Stimulated activated CD4-positive, alpha-beta T cell treated with anti-CD3 and anti-CD28 coated beads, Interleukin-12 subunit alpha, Interleukin-12 subunit beta, amount 100 ng/mL, for 48 hours (primary cell): ENCODE measurements at regions not wholly inside any gene's neighbourhood (a gene's known extent, or its start where the extent isn't known, plus 50 kb on each side); places are given as distances from the start of the nearest gene placed in this dataset.

Source experiments
- DNase-seq, 3 donors: peaks; one replicate each; pipeline ENCODE4 v3.0.0-alpha.2; 2020; ENCODE audit warnings: low read depth in 2 of 3, low spot score in 1 of 3

- DNase-seq, result no peak
These were observed 225.3 kb upstream of the LNX1 start for GRCh38 chr4:53816561-53816960.

DNA sequence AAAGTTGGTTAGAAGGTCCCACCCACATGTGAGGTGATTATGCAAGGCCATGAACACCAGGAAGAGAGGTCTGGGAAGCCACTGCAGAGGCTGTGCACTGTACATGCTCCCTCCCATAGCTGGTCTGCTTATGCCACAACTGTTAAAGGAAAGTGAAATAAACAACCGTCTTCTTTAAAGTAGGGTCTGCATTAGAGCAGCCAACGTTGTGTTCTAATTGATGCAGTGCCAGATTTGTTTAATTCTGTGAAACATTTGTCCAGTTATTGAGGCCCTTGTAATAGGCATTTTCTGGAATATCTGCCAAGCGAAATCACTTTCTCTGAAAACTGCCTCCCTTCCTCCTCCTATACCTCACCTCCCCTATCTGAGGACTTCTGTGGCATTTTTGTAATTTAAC, 224.0 kb upstream of the LNX1 start:
- no peak for DNase-seq

GRCh38 chr4:53813998-53814397, 222.7 kb upstream of the LNX1 start:
- no peak for DNase-seq

DNA sequence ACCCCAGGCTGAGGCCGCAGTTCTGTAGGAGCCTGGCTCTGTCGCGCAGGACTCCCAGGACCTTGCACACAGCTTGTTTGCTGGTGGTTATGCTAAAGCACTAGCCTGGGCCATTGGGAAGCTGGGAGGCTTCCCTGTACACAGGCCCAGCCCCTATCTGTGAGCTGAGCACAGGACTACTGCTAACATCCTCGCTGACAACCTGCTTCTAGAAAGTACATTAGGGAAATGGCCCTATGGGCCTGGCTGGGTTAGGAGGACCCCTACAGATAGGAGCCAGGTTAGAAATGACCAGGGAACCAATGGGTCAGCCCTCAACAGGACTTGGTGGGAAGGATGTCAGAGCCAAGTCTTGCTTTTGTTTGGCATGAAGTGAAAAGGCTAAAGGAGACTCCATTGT, 219.4 kb upstream of the LNX1 start:
- no peak for DNase-seq

GRCh38 chr4:53809816-53810215, 218.5 kb upstream of the LNX1 start:
- DNase-seq, result no peak

GRCh38 chr4:53805291-53805690, 214.0 kb upstream of the LNX1 start:
- DNase-seq, result no peak

GRCh38 chr4:53804719-53805118, 213.4 kb upstream of the LNX1 start:
- DNase-seq, result peak in 2 of 3 donors; percentile 2 to 6

GRCh38 chr4:53802500-53802899, 211.2 kb upstream of the LNX1 start:
- no peak for DNase-seq

GRCh38 chr4:53801373-53801772, 210.1 kb upstream of the LNX1 start:
- DNase-seq, result no peak

DNA sequence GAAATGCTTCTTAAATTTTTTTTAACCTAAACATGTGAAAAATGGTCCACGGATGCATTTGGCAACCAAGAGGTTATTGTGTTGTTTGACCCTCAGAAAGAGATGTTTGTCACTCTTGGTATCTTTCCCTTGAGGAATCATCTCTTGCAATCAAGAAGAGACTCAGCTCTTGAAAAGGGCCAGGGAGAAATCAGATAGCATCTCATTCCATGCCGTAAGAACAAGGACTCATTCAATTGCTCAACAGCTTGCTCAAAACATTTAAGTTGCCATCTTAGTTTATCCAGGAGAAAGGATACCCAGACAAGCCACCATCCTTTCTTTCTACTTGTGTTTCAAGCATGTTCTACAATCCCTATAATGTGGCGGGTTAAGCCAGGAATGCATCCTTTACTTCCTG, 209.5 kb upstream of the LNX1 start:
- no peak for DNase-seq

GRCh38 chr4:53793096-53793495, 201.8 kb upstream of the LNX1 start:
- DNase-seq, result no peak

- DNase-seq, result no peak
These were observed 199.0 kb upstream of the LNX1 start for GRCh38 chr4:53790286-53790685.

DNA sequence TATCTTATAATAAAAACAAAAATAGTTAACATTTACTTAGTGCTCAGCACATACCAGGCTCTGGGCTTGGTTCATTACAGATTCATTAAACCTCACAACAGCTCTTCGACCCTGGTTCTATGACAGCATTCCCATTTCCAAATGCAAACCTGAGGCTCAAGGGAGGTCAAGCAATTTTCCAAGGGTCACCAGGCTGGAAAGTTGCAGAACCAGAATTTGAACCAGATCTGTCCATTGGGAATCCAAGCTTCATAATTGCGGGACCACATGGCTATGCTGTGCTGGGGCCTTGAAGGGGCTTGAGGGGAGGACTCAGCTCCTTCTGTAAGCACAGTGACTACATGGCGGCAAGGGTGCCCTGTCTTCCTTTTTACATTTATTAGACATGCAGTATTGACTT, 197.3 kb upstream of the LNX1 start:
- no peak for DNase-seq

DNA sequence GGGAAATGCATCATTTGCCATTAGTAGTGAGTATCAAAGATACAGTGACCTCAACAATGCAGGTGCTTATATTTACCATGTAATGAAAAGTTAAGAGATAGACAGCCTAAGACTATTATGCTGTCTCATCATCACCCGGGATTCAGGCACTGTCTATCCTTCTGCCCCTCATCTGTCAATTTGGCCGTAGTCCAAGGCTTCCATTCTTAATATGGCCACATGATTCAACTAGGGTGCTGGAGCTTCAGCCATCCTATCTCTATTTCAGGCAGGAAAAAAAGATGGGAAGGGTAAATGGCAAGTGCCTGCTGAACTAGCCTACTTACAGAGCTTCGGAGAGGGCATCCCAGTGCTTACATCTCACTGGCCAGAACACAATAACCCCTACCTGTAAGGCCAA, 196.7 kb upstream of the LNX1 start:
- no peak for DNase-seq

GRCh38 chr4:53786632-53787031, 195.3 kb upstream of the LNX1 start:
- no peak for DNase-seq

- DNase-seq, result no peak
These were observed 194.7 kb upstream of the LNX1 start for GRCh38 chr4:53785996-53786395.

DNA sequence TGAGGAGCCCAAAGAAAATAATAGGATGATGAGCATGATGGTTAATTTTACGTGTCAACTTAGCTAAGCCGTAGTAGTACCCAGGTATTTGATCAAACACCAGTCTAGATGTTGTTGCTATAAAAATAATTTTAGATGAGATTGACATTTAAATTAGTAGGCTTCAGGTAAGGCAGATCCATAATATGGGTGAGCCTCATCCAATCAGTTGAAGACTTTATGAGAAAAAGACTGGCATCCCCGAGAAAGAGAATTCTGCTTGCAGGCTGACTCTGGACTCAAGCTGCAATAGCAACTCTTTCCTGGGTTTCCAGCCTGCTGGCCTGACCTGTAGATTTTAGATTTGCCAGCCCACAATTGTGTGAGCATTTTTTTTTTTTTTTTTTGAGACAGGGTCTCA, 192.8 kb upstream of the LNX1 start:
- no peak for DNase-seq

DNA sequence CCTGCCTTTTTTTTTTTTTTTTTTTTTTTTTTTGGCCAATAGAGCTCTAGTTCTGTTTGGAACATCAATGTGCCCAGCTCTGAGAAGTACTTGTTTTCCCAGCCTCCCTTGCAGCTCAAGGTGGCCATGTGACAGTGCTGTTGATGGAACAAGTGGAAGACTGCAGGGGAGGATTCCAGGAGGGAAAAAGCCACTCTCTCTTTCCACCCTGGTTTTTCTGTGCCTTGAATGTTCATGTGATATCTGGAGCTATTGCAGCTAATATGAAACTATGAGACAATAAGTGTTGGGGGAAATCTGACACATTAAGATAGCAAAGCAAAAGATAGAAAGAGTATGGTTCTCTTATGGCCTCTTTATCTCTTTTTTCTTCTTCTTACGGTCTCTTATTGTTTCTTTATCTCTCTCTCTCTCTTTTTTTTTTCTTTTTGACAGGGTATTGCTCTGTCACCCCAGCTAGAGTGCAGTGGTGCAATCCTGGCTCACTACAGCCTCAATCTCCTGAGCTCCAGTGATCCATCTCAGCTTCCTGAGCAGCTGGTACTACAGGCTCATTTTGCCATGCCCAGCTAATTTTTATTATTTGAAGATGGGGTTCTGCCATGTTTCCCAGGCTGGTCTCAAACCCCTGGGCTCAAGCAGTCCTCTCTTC, 192.0 kb upstream of the LNX1 start:
- no peak for DNase-seq

DNA sequence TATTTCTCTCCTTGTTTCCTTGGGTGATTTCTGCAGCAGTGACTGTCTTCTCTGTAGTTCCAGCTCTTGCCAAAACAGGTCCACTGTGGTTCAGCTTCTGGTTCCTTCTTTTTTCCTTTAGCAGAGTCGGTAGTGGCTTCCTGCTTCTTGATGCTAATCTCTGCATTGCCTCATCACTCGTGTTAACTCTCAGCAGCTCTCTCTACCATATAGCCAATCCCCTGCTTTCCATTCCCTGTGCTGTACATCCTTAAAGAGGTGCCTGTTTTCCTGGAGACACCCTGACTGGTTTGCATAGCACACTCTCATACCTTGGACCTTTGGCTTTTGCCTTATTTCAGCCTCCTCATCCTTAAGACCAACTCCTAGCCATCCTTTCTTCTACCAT, 191.2 kb upstream of the LNX1 start:
- DNase-seq, result no peak

- no peak for DNase-seq
These were observed 190.6 kb upstream of the LNX1 start for GRCh38 chr4:53781629-53782457.

DNA sequence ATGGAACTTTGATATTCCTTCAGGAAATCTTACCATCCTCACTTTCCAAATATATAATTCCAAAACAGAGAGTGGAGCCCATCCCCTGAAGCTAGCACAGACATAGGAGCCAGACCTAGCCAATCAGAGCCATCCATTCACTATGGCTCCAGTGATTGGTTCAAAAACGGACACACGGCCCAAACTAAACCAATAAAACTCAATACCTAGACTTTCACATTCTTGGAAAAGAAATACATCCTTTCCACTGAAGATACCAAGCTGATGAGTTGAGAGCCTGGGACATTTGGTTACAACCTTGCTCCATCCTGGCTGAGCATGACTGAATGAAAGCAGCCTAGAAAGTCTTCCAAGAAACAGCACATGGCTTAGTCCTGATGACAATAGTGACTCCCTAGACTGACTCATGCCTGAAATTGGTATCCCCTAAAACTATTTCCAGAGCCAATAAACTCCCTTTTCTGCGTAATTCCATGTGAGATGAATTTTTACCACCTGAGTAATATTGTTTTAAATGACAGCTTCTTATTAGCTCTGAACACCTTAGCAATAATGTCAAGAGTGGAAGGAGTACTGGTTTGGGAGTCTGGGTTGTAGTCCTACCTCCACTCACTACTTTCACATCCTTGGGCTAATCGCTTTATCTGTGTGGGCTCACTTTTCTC, 189.6 kb upstream of the LNX1 start:
- DNase-seq, result no peak

GRCh38 chr4:53779025-53779424, 187.7 kb upstream of the LNX1 start:
- DNase-seq, result no peak
